ENCODE measurements at regions not wholly inside any gene's neighbourhood (a gene's known extent, or its start where the extent isn't known, plus 50 kb on each side); places are given as distances from the start of the nearest gene placed in this dataset.

DNA sequence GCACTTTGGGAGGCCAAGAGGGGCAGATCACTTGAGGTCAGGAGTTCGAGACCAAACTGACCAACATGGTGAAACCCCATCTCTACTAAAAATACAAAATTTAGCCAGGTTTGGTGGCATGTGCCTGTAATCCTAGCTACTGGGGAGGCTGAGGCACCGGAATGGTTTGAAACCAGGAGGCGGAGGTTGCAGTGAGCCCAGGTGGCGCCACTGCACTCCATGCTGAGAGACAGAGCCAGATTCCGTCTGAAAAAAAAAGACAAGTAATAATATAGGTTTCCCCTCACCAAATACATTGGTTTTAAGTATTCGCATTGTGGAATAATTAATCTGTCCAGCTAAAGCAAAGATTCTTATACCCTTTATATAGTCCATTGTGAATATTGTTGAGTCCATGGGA is 1544.6 kb downstream of the OLFM4 start:
- peak overlapping the region; percentile 2 for H3K27ac Mint-ChIP-seq
- no peak for DNase-seq (ENCODE audit: low spot score, unreplicated experiment)
- peak overlapping the region; percentile 42 for H3K4me3 Mint-ChIP-seq (ENCODE audit: low read depth)

DNA sequence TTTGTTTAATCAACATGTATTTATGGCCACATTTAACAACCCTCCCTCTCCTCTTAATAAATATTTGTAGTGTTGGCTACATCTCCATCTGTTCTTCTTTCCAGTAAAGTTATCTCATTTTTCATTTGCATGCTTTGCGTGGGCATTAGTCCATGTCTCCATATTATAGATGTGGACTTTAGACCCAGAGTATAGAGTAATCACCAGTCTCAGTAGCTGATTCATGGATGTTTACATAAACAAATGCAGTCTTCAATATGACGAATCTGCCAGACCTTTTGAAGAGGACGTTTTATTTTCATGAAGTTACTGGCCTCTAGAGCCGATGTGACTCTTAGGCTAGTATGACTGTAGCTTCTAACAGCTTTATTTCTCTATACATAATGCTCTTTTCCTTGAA is 1546.2 kb downstream of the OLFM4 start:
- peak overlapping the region; percentile 51 for H3K4me3 Mint-ChIP-seq (ENCODE audit: low read depth)
- TF ChIP-seq, protein P1, sequence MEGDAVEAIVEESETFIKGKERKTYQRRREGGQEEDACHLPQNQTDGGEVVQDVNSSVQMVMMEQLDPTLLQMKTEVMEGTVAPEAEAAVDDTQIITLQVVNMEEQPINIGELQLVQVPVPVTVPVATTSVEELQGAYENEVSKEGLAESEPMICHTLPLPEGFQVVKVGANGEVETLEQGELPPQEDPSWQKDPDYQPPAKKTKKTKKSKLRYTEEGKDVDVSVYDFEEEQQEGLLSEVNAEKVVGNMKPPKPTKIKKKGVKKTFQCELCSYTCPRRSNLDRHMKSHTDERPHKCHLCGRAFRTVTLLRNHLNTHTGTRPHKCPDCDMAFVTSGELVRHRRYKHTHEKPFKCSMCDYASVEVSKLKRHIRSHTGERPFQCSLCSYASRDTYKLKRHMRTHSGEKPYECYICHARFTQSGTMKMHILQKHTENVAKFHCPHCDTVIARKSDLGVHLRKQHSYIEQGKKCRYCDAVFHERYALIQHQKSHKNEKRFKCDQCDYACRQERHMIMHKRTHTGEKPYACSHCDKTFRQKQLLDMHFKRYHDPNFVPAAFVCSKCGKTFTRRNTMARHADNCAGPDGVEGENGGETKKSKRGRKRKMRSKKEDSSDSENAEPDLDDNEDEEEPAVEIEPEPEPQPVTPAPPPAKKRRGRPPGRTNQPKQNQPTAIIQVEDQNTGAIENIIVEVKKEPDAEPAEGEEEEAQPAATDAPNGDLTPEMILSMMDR (IDR thresholded peaks at IDR 0.05; ENCODE audit: unreplicated experiment), result no peak
- peaks cover 5% of the 10 kb centered on the region for H3K9me3 Mint-ChIP-seq (ENCODE audit: low read depth)
- H3K4me1 Mint-ChIP-seq (ENCODE audit: low read depth), result peaks cover 6% of the 10 kb centered on the region
- no peaks in the 10 kb centered on the region for H3K27me3 Mint-ChIP-seq
- no peak for DNase-seq (ENCODE audit: low spot score, unreplicated experiment)
- H3K27ac Mint-ChIP-seq, result no peak overlapping the region
- peaks cover 2% of the 10 kb centered on the region for H3K36me3 Mint-ChIP-seq (ENCODE audit: insufficient read depth)

More for the DNA sequence above, 1544.6 kb downstream of the OLFM4 start:
- peaks cover 2% of the 10 kb centered on the region for H3K36me3 Mint-ChIP-seq (ENCODE audit: insufficient read depth)
- H3K27me3 Mint-ChIP-seq, result no peaks in the 10 kb centered on the region
- peaks cover 6% of the 10 kb centered on the region for H3K4me1 Mint-ChIP-seq (ENCODE audit: low read depth)
- TF ChIP-seq, protein P1 (IDR thresholded peaks at IDR 0.05; ENCODE audit: unreplicated experiment), result no peak
- H3K9me3 Mint-ChIP-seq (ENCODE audit: low read depth), result peaks cover 5% of the 10 kb centered on the region

DNA sequence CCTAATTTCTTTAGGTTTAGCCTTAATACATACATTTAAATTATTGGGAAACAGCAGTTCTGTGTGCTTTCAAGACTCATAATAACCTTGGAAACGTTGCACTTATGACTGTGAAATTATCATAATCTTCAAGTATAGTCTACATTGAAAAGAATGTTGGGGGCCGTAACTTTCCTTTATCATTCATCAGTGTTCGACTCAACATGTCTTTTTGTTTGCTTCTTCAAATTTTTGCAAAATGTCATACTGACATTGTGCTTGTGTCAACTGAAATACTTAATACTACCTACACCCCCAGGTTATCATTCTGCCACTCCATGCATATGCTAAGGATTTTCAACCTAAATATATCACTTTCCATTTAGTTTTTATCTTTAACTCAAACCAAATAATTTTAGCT is 1562.9 kb downstream of the OLFM4 start:
- Mint-ChIP-seq H3K27me3 (no peaks in the 10 kb centered on the region), H3K4me3 (ENCODE audit: low read depth) (no peak overlapping the region), H3K27ac (no peak overlapping the region), H3K9me3 (ENCODE audit: low read depth) (peaks cover 9% of the 10 kb centered on the region), H3K4me1 (ENCODE audit: low read depth) (peaks cover 4% of the 10 kb centered on the region), H3K36me3 (ENCODE audit: insufficient read depth) (peaks cover 7% of the 10 kb centered on the region)
- TF ChIP-seq, protein P1 (IDR thresholded peaks at IDR 0.05; ENCODE audit: unreplicated experiment), result no peak
- no peak for DNase-seq (ENCODE audit: low spot score, unreplicated experiment)

DNA sequence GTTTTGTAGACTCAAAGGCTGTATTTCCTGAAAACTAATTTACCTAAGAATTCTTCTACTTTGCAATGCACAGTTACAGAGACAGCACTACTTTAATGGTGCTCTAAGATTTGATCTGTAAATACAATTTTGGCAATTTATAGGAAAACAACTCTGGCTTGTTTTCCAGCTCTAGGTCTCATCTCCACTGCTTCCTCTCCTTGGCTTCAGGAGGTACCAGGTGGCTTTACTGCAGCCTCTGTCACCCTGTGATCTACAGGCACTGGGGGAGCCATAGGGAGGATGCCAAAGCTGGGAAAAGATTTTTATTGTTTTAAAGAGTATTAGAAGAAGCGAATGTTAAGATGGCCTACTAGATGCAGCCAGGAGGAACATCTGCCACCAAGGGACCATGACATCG is 1563.6 kb downstream of the OLFM4 start:
- Mint-ChIP-seq H3K27me3 (no peaks in the 10 kb centered on the region), H3K4me3 (ENCODE audit: low read depth) (no peak overlapping the region), H3K4me1 (ENCODE audit: low read depth) (no peaks in the 10 kb centered on the region), H3K9me3 (ENCODE audit: low read depth) (peaks cover 10% of the 10 kb centered on the region), H3K27ac (no peak overlapping the region), H3K36me3 (ENCODE audit: insufficient read depth) (peaks cover 7% of the 10 kb centered on the region)
- TF ChIP-seq, protein P1 (IDR thresholded peaks at IDR 0.05; ENCODE audit: unreplicated experiment), result no peak
- no peak for DNase-seq (ENCODE audit: low spot score, unreplicated experiment)

DNA sequence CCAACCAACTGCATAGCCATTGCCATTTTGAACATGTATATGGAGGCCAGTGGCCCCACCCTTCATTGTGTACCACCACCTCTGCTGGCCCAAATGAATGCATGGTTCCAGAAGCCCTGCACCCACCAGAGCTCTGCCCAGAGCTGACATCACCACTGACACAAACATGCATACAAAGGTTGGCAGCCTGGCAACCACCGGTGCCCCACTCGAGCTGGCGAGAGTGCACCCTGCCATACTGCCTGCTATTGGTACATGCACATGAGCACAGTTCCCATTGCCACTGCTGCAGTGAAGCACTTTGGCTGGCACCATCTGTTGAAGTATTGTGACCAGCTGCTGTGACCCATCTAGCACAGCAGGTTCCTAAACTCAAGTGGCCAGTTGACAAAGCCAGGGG is 1564.9 kb downstream of the OLFM4 start:
- TF ChIP-seq, protein P1 (IDR thresholded peaks at IDR 0.05; ENCODE audit: unreplicated experiment), result no peak
- Mint-ChIP-seq H3K36me3 (ENCODE audit: insufficient read depth) (peaks cover 7% of the 10 kb centered on the region), H3K9me3 (ENCODE audit: low read depth) (peaks cover 10% of the 10 kb centered on the region), H3K27ac (no peak overlapping the region), H3K27me3 (no peaks in the 10 kb centered on the region), H3K4me3 (ENCODE audit: low read depth) (no peak overlapping the region), H3K4me1 (ENCODE audit: low read depth) (no peaks in the 10 kb centered on the region)
- DNase-seq (ENCODE audit: low spot score, unreplicated experiment), result no peak
